VCaP (cell line): ENCODE measurements at regions not wholly inside any gene's neighbourhood (a gene's known extent, or its start where the extent isn't known, plus 50 kb on each side); places are given as distances from the start of the nearest gene placed in this dataset.

ENCODE experiments used
- H3K27ac ChIP-seq: fragments of 450-650 bp; 2 replicates; pipeline ENCODE4 v1.5.1; 2017
- CTCF ChIP-seq: fragments of 450-650 bp; conservative IDR thresholded peaks from 2 replicates; pipeline ENCODE4 v1.5.1; 2017; ENCODE audit warnings: mild to moderate bottlenecking, moderate library complexity

GRCh38 chr9:118612201-118612600 lies 757.0 kb downstream of the BRINP1 start:
- TF ChIP-seq CTCF, result no peak
- H3K27ac ChIP-seq, result no peak overlapping the region

DNA sequence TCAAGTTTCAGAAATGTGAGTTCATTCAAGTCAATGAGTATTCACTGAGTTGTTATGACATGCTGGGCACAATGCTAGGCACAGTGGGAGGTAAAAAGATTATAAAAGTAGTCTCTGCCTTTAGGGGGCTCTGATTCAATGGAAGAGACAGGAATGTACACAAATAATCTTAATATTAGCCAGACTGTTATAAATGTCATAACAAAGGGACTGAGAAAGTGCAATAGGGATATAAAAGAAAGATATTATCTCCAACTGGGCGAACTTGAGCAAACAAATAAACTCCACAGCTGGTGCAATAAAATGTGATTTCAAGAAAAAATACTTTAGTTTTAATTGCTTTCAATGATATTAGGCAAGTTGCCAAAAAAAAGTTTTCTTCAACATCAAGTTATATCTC lies 755.2 kb downstream of the BRINP1 start:
- no peak overlapping the region for H3K27ac ChIP-seq
- no peak for TF ChIP-seq CTCF

GRCh38 chr9:118618084-118618483 lies 751.2 kb downstream of the BRINP1 start:
- TF ChIP-seq CTCF, result no peak
- no peak overlapping the region for H3K27ac ChIP-seq

DNA sequence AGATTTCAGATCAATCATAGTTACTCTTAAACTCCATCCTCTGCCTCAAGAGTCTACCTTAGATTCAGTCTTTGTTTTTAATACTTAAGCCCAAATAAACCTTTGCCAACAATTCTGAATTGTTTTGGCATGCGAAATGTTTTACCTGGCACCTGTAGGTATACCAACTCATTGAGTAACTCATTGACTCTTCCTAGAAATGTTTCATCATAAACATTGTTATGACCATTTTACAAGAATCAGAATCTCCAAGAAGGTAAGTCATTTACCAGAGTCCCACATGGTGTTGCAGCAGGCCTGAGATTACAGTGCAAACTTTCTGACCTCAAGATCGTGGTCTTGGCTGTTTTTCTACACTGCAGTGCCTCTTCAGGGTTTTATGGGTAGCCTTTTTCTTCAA lies 750.4 kb downstream of the BRINP1 start:
- TF ChIP-seq CTCF, result no peak

GRCh38 chr9:118624608-118625007 lies 744.6 kb downstream of the BRINP1 start:
- H3K27ac ChIP-seq, result no peak overlapping the region
- no peak for TF ChIP-seq CTCF

More for the DNA sequence above, 750.4 kb downstream of the BRINP1 start:
- no peak overlapping the region for H3K27ac ChIP-seq

GRCh38 chr9:118630079-118630478 lies 739.2 kb downstream of the BRINP1 start:
- no peak for TF ChIP-seq CTCF

DNA sequence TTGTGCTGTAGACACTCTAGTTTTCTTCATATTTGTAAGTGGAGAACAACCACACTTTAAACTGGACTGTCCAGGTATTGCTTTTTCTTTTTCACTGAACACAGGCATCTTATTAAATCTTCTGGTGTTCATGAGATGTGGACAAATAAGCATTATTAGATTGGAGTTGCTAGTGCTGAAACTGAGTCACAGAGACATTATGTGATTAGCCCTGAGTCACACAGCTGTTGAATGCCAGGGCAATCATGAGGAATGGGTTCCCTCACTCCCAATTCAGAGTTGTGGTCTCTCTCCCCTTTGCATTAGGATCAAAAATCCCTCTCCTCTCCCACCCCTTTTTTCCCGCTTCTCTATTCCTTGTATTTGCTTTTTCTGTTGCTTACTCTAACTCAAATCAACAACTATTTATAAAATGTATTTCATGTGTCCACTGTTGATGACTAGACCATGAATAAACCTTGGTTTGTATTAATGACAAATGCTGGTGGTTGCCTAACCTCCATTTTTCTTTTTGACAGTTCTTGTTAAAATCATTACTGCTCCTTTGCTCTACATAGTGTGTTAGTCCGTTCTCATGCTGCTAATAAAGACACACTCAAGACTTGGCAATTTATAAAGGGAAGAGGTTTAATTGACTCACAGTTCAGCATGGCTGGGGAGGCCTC lies 738.2 kb downstream of the BRINP1 start:
- TF ChIP-seq CTCF, result no peak
- no peak overlapping the region for H3K27ac ChIP-seq

More at GRCh38 chr9:118630079-118630478, 739.2 kb downstream of the BRINP1 start:
- no peak overlapping the region for H3K27ac ChIP-seq
